GM21447 (cell line): ENCODE measurements at regions not wholly inside any gene's neighbourhood (a gene's known extent, or its start where the extent isn't known, plus 50 kb on each side); places are given as distances from the start of the nearest gene placed in this dataset.
A peak's percentile ranks its signal among the peaks of the same experiment; 100 is the strongest.

ENCODE experiments used
- ATAC-seq: cut with Tn5 transposase; IDR thresholded peaks from one replicate; pipeline ENCODE4 v1.9.1; 2021; ENCODE audit not compliant: unreplicated experiment

- no peak for ATAC-seq
Observed at GRCh38 chr6:51513891-51514747, 573.3 kb downstream of the PKHD1 start.

- no peak for ATAC-seq
Observed at GRCh38 chr6:51514748-51515402, 572.5 kb downstream of the PKHD1 start.

DNA sequence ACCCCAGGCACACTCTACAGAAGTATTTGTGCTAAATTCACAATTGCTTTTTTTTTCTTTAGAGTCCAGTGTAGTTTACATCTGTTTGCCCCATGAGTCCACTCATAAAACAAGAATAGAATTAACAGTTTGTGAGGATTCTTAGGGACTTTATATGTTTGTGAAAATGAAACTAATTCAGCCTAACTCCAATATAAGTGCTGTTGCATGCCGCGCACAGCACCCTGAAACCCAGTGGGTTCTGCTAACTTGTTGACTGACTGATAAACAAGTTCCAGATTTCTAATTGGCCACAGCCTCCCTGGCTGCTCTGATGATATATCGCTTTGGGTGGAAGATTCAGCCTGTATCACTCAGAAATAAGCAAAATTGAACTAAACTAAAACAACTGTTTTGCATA lies 561.4 kb downstream of the PKHD1 start:
- no peak for ATAC-seq

- ATAC-seq, result no peak
Observed at GRCh38 chr6:51526922-51527321, 560.5 kb downstream of the PKHD1 start.

- ATAC-seq, result no peak
Observed at GRCh38 chr6:51528556-51528955, 558.9 kb downstream of the PKHD1 start.

DNA sequence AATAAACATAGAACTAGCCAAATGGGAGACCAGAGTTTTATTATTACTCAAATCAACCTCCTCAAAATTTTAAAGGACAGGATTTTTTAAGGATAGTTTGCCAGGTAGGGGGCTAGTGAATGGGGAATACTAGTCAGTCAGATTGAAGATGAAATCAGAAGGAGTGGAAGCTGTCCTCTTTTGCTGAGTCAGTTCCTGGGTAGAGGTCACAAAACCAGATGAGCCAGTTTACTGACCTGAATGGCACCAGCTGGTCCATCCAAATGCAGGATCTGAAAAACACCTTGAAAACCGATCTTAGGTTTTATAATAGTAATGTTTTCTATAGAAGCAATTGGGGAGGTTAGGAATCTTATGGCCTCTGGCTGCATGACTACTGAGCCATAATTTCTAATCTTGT lies 558.2 kb downstream of the PKHD1 start:
- no peak for ATAC-seq

DNA sequence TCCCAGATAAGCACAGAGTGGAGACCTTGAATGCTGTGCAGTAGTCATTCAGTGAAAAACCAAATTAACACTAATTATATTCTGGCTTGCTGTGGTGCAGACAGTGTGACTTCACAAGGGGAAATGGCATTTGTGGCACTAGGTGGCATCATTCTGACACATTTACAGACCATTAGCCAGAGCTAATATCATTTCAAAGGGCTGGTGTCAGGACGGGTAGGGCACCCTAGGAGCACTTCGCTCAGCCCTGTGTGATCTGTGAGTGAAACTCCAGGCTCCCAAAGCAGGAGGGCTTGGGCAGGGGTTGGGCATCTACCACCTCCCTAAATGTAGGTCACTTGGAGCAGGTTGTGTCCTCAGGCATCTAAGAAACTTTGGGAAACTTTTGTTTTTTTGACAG lies 555.8 kb downstream of the PKHD1 start:
- no peak for ATAC-seq

GRCh38 chr6:51533962-51534361 lies 553.5 kb downstream of the PKHD1 start:
- ATAC-seq, result no peak

DNA sequence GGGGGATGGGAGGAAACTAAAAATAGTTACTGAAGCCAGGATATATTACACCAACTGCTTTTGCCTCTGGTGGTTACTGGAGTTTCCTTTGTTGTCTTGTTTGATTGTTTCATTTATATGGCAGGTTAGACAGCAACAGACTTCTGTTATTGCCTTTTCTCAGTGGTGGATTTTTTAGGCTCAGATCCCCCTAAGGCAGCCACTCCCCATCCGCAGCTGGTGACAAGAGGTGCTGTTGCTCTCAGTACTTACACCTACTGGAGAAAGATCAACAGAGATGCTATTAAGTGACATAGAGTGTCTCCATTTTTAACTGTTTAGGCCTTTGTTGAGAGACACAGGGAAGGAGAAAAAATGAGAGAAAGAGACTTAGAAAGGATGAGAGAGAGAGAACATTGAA lies 552.1 kb downstream of the PKHD1 start:
- ATAC-seq, result no peak

- no peak for ATAC-seq
Observed at GRCh38 chr6:51536728-51537127, 550.7 kb downstream of the PKHD1 start.

DNA sequence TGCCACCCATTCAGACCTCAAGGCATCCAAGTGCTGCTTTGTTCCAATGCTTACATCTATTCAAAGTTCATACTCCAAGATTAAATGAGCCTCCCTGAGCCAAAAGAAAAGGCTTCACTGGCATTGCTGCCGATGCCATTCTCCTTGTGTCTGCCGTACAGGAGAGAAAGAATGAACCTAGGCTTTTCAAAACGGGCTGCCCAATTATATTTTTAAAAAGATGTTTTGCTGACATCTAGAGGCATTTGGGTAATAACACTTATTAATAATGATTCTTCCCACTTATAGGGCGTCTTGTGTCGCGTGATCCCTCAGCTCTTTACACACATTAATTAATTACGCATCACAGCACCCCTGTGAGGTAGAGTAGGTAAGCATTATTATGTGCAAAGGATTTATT lies 545.6 kb downstream of the PKHD1 start:
- no peak for ATAC-seq

- ATAC-seq, result no peak
Observed at GRCh38 chr6:51542475-51542874, 544.9 kb downstream of the PKHD1 start.

DNA sequence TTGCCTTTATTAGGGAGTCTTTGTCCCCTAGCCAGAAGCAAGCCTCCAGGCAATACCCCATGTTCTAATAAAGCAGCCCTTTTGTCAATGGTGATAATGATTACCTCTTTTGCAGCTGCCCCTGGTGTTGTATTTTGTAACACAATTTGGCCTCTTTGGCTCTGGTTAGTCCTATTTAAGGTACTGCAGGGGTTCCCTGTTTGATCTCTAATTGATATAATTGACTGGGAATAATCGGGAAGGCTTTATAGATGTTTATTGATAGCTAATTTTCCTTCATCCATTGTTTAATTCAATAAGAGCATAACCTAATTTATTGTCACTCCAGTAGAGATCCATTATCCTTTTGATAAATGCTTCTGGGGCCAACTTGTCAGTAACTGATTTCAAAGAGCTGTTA lies 537.2 kb downstream of the PKHD1 start:
- ATAC-seq, result no peak

GRCh38 chr6:51552435-51552834 lies 535.0 kb downstream of the PKHD1 start:
- ATAC-seq, result no peak

DNA sequence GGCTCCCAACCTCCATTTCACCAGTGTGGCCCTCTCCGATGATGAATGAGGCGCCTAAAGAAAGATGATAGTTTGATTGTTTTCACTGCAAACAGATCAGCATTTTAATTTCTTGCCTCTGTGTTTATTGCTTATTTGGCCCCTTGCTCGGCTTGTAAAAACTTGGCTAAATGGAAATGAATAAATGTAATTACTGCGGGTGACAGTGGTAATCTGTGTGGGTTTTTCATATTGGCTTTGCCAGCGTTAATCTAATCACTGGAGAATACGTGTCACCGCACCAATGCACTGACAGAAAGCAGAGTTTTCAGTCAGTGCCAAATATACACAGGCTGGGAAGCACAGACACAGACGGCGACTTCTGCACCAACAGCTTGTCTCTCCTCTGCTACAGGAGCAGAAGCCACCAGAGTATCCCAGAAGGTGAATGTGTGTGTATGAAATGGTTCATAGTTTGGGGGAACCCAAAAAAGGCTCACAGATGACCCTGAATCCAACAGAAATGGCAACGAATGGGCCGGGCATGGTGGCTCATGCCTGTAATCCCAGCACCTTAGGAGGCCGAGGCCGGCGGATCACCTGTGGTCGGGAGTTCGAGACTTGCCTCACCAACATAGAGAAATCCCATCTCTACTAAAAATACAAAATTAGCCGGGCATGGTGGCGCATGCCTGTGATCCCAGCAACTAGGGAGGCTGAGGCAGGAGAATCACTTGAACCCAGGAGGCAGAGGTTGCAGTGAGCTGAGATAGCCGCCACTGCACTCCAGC lies 534.0 kb downstream of the PKHD1 start:
- ATAC-seq, result no peak

GRCh38 chr6:51554029-51554428 lies 533.4 kb downstream of the PKHD1 start:
- no peak for ATAC-seq

DNA sequence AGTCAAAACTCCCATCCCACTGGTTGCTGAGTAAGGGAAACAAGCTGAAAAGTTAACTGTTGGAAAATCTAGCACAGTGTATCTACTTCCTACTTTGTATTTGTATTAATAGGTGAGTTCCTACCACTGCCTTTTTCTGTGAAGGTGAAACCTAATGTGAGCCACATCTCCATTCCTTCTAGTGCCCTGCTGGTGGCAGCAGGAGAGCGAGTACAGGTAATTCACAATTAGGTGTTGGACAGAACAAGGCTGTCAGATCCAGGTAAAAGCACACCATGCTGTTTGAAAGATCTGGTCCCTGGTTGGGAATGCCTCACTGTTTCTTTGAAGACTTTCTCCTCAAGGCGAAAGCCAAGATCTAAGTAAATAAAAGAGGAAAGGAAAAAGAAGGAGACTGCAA lies 528.4 kb downstream of the PKHD1 start:
- ATAC-seq, result no peak

GRCh38 chr6:51562198-51562597 lies 525.2 kb downstream of the PKHD1 start:
- peak; percentile 91 for ATAC-seq
